ENCODE measurements at regions not wholly inside any gene's neighbourhood (a gene's known extent, or its start where the extent isn't known, plus 50 kb on each side); places are given as distances from the start of the nearest gene placed in this dataset.

- TF ChIP-seq FOSB (CRISPR knock-in tag; IDR thresholded peaks at IDR 0.05) (no peak), MAZ (IDR thresholded peaks at IDR 0.05; ENCODE audit: borderline replicate concordance, low read depth, low read length) (no peak), PHF8 (IDR thresholded peaks at IDR 0.05; ENCODE audit: borderline replicate concordance, low read depth) (no peak), RAD21 (conservative IDR thresholded peaks at IDR 0.05 in 1 of 2, IDR thresholded peaks at IDR 0.05 in 1 of 2) (no peak), HDAC2 (IDR thresholded peaks at IDR 0.05) (no peak), PBX3 (IDR thresholded peaks at IDR 0.05) (no peak), HMGXB4 (CRISPR knock-in tag; IDR thresholded peaks at IDR 0.05; ENCODE audit: borderline replicate concordance) (no peak), FOXS1 (CRISPR knock-in tag; IDR thresholded peaks at IDR 0.05) (no peak)
These were observed 352.5 kb downstream of the GPM6A start (continued) for GRCh38 chr4:175459571-175459970.

- no peaks in the 10 kb centered on the region for H3K9me3 ChIP-seq
- H3K4me1 ChIP-seq, result no peaks in the 10 kb centered on the region
- H3K4me3 ChIP-seq, result no peak overlapping the region
- WGBS (ENCODE audit: missing lambda C conversion rate), result 79% methylated on average over 4 of the region's 4 CpGs
- ATAC-seq (no peak), FAIRE-seq (no peak), DNase-seq (ENCODE audit: low read depth in 1 of 2, low spot score in 1 of 2) (no peak)
- no peak overlapping the region for H3K4me2 ChIP-seq
- no peak overlapping the region for H3K27ac ChIP-seq
- no peak for TF ChIP-seq HOXB5 (CRISPR knock-in tag; IDR thresholded peaks at IDR 0.05)
- TF ChIP-seq BCL3 (IDR thresholded peaks at IDR 0.05), result no peak
- TF ChIP-seq NPAS2 (CRISPR knock-in tag; IDR thresholded peaks at IDR 0.05; ENCODE audit: borderline replicate concordance), result no peak
- no peak for TF ChIP-seq CHD2 (IDR thresholded peaks at IDR 0.05; ENCODE audit: low read length, partially characterized antibody)
- no peak for TF ChIP-seq HMGXB4 (CRISPR knock-in tag; IDR thresholded peaks at IDR 0.05; ENCODE audit: borderline replicate concordance)
- no peak for TF ChIP-seq CTCF (IDR thresholded peaks at IDR 0.05)
- no peak for TF ChIP-seq ESRRA (IDR thresholded peaks at IDR 0.05; ENCODE audit: borderline replicate concordance, low read length)
- no peak for TF ChIP-seq NR3C1 (IDR thresholded peaks at IDR 0.05)
- ChIA-PET POLR2A (no interaction called here), CTCF (interaction anchor here (0.7 kb wide), 1 partner anchor 12 kb away, joined by 3 read pairs; no protein-coding TSS in a partner anchor)
These were observed 351.6 kb downstream of the GPM6A start for GRCh38 chr4:175460414-175460813.

GRCh38 chr4:175469514-175469913, 342.6 kb downstream of the GPM6A start:
- Histone ChIP-seq H3K27ac (peak overlapping the region in 1 of 2 experiments; percentile 72; a peak in 4 of 6 replicates), H3K9me3 (no peaks in the 10 kb centered on the region), H3K4me2 (peak overlapping the region; percentile 28; the same call in 2 of the 3 replicates), H3K4me1 (peaks cover 16% of the 10 kb centered on the region), H3K4me3 (no peak overlapping the region)
- DNase-seq (ENCODE audit: low read depth in 1 of 2, low spot score in 1 of 2), result peak in 1 of 2 experiments; percentile 4
- 25% methylated on average over 2 of the region's 2 CpGs for WGBS (ENCODE audit: missing lambda C conversion rate)
- POLR2A ChIA-PET, result interaction anchor here (1.2 kb wide), 1 partner anchor 640 kb away, joined by 5 read pairs; the partner anchor contains the start of gene GLRA3
- ATAC-seq, result no peak; a peak in 1 of 6 replicates
- no peak for FAIRE-seq
- CTCF ChIA-PET, result no interaction called here
- TF ChIP-seq HDAC2 (IDR thresholded peaks at IDR 0.05) (no peak), TP53 (CRISPR knock-in tag; IDR thresholded peaks at IDR 0.05) (no peak), REST (IDR thresholded peaks at IDR 0.05) (no peak), CTCF (IDR thresholded peaks at IDR 0.05) (no peak), CHD4 (IDR thresholded peaks at IDR 0.05; ENCODE audit: borderline replicate concordance) (no peak), POLR2A (IDR thresholded peaks at IDR 0.05; ENCODE audit: low read length) (no peak), FOXS1 (CRISPR knock-in tag; IDR thresholded peaks at IDR 0.05) (no peak), ZFP36 (IDR thresholded peaks at IDR 0.05; ENCODE audit: borderline replicate concordance, partially characterized antibody) (no peak)
